HT1080 (cell line): ENCODE measurements at regions not wholly inside any gene's neighbourhood (a gene's known extent, or its start where the extent isn't known, plus 50 kb on each side); places are given as distances from the start of the nearest gene placed in this dataset.
"Not testable (repeated sequence)": the region's sequence is repeated elsewhere in the genome, so short reads cannot be mapped to it uniquely, and the experiment has no call there.

ENCODE experiments used
- DNase-seq: peaks from one replicate; pipeline ENCODE4 v3.0.0-alpha.2; 2015; ENCODE audit warnings: low read depth

DNA sequence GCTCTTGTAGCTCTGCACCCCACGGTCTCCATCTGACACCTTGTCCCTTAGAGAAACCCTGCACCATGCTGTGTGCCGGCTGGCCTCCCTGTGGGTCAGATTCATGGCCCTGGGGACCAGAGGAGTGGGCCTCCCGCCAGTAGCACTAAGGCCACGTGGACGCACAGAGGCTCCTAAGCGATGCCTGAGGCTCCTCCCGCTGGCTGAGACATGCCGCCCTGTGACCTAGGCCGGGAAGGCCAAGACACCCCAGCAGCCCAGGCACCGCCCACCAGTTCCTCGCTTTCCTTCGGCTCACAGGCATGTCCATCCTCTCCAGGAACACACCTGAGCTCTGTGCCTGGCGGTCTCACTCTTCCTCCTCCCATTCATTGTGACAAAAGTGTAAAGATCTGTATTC is 311.0 kb downstream of the THBS2 start:
- no peak for DNase-seq

DNA sequence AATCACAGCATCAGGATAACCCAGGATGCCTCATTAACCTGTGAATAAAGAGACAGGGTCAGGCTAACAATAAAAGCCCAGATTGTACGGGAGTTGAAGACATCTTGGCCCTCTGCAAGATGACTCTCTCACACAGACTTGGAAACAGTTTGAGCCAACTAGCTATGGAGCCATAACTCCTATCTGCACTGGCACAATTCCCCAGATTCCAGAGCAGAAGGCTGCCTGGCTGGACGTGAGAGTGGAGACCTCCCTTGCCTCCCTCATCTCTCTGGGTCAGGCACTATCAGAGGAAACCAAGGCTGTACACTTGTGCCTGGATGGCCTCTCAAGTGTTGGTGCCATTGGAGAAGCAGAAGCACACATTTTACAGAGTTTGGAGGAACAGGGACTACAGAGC is 312.6 kb downstream of the THBS2 start:
- no peak for DNase-seq

DNA sequence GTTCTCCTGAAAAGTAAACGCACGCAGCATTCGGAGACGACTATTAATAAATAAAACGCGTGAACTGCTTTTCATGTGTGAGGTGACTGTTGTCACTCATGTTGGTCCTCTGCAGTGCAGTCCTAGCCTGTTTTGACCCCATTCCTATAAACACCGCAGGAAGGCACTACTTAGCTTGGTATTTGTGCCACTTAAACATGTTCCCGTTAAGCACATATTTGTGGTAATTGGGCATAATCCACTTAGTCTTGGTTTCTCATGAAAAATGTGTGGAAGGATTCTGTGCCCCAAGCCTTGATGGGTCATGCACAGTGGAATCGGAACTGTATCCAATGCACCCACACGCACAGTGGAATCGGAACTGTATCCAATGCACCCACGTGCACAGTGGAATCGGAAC is 313.9 kb downstream of the THBS2 start:
- DNase-seq, result no peak

DNA sequence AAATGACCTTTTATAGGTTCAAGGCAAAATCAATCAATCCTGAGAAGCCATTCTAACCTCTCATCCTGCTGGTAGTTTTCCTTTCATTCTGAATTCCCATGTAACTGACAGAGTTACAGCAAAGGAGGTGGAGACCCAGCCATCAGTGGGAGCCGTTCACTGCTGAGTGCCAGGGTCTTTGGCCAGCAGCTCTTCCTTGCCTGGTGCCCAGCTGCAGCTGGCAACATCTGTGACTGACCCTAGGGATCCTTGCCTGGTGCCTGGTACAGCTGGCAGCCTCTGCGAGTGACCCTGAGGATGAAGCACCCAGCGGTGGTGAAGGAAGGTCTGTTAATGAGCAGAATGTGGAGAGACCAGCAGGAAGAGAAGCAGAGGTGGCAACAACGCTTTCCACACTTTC is 314.6 kb downstream of the THBS2 start:
- no peak for DNase-seq

GRCh38 chr6:168938546-168938945 is 315.1 kb downstream of the THBS2 start:
- no peak for DNase-seq

GRCh38 chr6:168937054-168937453 is 316.6 kb downstream of the THBS2 start:
- DNase-seq, result peak; percentile 29

DNA sequence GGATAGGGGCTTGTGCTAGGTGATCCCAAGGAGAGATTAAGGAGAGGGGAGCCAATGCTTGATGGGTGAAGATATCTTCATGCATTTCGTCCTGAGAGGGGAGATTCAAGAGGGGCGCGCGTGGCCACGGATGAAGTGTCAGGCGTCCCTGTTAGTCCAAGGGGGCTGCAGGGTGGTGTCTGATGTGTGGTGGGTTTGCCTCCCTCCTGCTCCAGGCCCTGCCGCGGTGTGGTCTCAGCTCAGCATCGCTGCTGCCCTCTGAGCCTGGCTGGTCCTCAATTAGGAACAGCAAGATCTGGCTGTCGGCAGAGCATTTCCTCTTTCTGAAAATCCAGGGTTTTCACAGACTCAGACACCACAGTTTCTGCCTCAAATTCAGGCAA is 318.0 kb downstream of the THBS2 start:
- no peak for DNase-seq

DNA sequence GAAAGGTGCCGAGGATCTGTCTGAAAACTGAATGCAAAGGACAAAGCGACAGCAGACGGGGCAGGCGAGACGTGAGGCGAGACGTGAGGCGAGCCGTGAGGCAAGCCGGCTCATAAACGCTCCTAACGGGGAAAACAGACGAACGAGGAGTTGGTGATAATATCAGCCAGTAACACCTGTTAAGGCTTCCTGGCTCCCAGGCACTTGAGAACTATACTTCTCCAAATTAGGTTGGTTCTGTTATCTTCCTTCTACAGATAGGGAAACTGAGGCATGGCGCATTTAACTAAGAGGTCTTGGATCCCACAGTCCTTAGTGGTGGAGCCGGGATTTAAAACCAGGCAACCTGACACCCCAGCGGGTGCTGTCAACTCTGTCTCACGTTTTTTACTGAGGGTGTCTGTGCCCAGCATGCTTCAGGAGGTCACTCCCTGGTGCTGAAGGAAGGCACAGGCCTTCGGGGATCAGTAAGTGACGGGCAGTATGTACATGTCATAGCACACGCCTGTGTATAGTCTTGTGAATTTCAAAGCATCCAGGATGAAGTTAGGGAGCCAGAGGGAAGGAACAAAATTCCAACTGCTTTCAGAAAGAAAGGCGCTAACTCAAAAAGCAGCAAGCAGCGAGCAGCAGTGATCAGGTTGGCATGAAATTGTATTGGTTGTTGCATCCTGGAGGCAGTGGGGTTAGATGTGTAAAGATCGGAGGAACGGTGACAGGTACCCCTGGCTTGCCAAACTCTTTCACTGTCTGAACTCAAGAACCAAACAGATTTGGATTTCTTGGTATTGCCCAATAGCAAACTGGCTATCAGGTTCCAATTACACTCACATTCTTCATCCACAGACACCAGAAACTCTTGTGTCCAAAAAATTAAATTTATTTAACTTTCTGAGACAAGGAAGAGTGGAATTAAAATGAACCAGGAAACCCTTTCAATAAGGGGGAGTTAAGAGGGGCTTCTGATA is 318.7 kb downstream of the THBS2 start:
- no peak for DNase-seq

GRCh38 chr6:168932171-168932570 is 321.5 kb downstream of the THBS2 start:
- DNase-seq, result not testable (repeated sequence)

- DNase-seq, result not testable (repeated sequence)
Measured at GRCh38 chr6:168931072-168931471, 322.6 kb downstream of the THBS2 start.

GRCh38 chr6:168929871-168930450 is 323.7 kb downstream of the THBS2 start:
- DNase-seq, result no peak

DNA sequence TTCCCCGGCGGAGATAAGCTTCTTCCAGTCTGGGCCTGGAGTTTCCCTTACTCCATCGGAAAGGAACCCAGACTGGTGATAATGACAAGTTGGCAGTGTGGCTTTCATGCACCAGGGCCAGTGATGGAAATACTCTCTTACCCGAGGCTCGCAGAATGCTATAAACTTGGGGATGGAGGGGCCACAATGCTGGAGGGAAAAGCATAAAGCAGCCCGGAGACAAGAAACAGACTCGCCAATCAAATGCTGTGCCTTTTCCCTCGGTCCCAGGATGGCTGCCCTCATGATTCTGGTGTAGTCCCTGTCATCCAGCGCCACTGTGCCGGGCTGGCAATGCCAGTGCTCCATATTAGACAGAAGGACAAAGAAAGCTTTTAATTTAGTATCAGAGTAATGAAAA is 325.6 kb downstream of the THBS2 start:
- no peak for DNase-seq

GRCh38 chr6:168927026-168927425 is 326.6 kb downstream of the THBS2 start:
- no peak for DNase-seq

DNA sequence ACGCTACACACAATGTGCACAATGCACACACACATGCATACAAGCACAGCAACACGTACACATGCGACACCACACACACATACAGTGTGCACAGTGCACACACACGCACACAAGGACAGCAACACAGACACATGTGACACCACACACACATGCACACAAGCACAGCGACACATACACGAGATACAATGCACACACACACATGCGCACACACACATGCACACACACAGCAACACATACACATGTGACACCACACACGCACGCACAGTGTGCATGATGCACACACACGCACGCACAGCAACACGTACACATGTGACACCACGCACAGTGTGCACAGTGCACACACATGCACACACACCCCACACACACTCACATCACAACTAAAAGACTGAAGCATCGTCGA is 327.3 kb downstream of the THBS2 start:
- no peak for DNase-seq

DNA sequence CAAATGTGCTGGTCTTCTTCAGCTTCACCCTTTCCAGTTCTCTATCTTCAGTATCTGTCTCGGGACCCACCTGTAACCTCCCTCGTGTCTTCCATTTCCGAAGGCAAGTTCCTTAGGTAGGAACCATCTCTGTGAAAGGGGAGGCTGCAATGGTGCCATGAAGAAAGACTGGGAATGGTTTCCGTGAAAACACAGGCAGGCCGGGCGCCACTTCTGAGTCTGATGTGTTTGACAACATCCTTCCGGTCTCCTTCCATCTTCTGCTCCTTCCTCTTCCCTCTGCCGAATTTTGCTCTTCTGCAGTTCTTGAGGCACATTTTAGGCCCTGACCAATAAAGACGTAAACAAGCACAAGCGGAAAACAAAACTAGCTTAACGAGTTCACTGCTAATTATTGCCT is 328.0 kb downstream of the THBS2 start:
- DNase-seq, result no peak

GRCh38 chr6:168923171-168923570 is 330.5 kb downstream of the THBS2 start:
- DNase-seq, result no peak

GRCh38 chr6:168922436-168922835 is 331.2 kb downstream of the THBS2 start:
- DNase-seq, result no peak

- DNase-seq, result no peak
Measured at GRCh38 chr6:168920289-168920688, 333.4 kb downstream of the THBS2 start.

DNA sequence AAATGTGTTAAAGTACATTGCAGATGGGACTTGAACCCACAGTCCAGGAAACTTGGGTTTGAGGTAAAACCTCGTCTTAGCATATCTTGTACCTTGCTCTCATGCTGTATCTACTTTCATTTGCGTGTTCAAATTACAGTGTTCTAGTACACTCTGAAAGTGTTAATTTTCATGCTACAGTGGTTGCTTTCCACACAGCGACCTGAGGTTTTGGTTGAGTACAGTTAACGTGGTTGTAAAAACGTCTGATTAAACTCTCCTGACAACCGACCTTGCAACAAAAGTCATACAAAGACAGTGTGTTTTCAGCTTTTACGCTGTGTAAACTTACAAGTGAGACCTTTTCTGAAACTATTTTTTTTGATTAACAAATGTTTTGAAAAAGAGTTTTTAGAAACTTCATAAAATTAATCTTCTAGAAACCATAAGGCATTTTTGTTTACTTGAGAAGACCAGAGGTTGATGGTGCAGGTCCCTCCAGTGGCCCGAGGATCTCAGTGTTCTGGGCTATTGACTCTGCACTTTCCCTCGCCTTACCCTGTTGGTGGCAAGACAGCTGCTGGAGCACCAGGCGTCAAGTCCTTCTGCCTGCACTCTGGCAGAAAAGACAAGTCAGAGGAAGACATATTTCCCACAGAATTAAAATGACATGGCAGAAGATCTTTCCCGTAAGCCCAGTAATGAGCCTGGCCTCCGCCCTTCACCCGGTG is 334.0 kb downstream of the THBS2 start:
- no peak for DNase-seq

DNA sequence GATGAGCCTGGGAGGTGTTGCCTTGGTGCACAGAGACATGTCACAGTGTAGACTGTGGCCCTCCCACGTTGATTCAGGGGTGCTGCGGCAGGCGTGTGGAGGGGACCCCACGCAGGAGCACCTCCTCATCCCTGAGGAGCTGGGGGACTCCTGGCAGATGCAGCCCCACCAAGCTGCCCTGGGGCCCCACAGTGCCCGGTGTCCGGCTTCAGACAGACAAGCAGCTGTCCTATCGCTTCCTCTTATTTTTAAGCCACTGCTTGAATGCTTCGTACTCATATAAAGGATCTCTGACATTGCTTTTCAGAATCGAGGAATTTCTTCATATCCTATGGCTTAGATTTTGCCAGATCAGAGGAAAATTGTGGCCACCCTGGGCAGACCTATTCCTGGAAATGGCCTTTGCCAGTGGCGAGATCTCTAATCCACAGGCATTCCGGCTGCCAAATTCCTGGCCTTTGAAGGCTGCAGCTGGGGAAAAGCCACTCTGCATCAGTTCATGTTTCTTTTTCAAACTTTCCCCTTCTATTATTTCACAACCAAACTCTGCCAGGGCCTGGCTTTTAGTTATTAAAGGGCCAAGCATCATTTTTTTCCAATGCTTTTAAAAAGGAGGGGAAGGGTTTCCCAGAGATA is 337.0 kb downstream of the THBS2 start:
- no peak for DNase-seq

DNA sequence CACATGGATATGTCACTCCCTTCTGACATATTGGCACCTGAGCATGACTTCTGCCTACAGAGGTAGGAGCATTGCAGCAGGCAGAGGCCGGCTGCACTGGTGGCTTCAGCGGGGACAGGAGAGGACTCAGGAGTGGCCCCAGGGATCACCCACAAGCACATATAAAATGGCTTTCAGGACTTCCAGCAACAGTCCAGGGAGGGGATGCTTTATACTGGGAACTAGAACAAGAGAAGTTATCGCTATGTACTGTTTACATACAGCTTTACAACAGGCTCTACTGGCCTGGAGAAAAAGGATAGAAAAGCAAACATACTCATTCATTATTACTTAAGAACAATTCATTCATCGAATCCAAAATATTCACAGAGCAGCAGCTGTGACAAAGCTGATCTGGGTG is 337.8 kb downstream of the THBS2 start:
- DNase-seq, result no peak

DNA sequence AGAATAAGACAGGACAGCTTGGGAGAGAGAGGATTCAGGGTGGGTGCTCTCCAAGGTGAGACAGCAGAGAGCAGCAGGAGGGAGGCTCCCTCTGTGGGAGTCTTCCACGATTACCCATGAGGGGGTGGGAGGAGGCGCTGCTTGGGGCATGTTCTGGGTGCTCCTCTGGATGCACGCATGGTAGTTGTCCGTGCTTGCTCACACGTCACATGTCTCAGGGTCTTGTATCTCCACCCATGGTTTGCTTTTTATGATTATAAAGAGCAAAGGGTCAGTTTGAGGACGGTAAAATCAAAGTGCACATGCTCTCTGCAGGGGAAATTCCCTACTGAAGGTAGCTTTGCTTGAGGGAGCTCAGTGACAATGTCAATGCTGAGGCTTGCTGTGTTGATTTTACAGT is 338.4 kb downstream of the THBS2 start:
- no peak for DNase-seq
